ENCODE measurements at regions not wholly inside any gene's neighbourhood (a gene's known extent, or its start where the extent isn't known, plus 50 kb on each side); places are given as distances from the start of the nearest gene placed in this dataset.

DNA sequence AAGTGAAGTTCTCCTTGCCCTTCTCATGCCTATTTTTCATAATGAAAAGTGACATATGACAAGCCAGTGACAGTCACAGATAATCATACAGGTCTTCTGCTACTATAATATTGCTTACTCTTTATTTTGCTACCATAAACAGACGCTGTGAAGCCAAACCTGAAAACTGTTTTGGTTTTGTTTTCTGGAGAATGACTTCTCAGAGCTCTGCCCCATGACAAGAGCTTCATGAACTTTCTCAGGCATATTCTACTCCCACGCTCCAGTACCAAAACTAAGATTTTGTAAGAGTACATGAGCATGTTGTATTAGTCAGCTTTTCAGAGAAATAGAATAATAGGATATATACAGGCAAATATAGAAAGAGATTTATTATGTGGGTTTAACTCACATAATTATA is 64.3 kb upstream of the VTCN1 start:
- ATAC-seq (replicated peaks in 1 of 2): peak in 1 of 2 donors; percentile 59
- Mint-ChIP-seq H3K27me3 (ENCODE audit: low read depth) (no peaks in the 10 kb centered on the region), H3K4me3 (no peak overlapping the region), H3K36me3 (ENCODE audit: insufficient read depth in 2 of 2) (no peaks in the 10 kb centered on the region), H3K4me1 (ENCODE audit: low read depth) (no peaks in the 10 kb centered on the region), H3K27ac (no peak overlapping the region), H3K9me3 (peaks cover 0 to 6% of the 10 kb centered on the region in 2 donors)
- DNase-seq: no peak

- H3K27ac Mint-ChIP-seq: no peak overlapping the region
- no peaks in the 10 kb centered on the region for H3K27me3 Mint-ChIP-seq (ENCODE audit: low read depth)
- H3K4me3 Mint-ChIP-seq: no peak overlapping the region
- no peak for ATAC-seq (replicated peaks in 1 of 2)
- DNase-seq: no peak
- peaks cover 0 to 6% of the 10 kb centered on the region in 2 donors for H3K9me3 Mint-ChIP-seq
- H3K4me1 Mint-ChIP-seq (ENCODE audit: low read depth): no peaks in the 10 kb centered on the region
- no peaks in the 10 kb centered on the region for H3K36me3 Mint-ChIP-seq (ENCODE audit: insufficient read depth in 2 of 2)
These were observed 61.2 kb upstream of the VTCN1 start for GRCh38 chr1:117271959-117272358.

DNA sequence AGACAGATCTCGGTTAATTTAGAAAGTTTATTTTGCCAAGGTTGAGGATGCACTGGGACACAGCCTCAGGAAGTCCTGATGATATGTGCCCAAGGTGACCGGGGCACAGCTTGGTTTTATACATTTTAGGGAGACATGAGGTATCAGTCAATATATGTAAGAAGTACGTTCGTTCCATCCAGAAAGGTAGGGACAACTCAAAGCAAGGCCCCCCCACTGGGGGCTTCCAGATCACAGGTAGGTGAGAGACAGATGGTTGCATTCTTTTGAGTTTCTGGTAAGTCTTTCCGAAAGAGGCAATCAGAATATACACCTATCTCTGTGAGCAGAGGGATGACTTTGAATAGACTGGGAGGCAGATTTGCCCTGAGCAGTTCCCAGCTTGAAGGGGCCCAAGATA is 60.4 kb upstream of the VTCN1 start:
- Mint-ChIP-seq H3K27ac (no peak overlapping the region), H3K36me3 (ENCODE audit: insufficient read depth in 2 of 2) (no peaks in the 10 kb centered on the region), H3K4me3 (no peak overlapping the region), H3K27me3 (ENCODE audit: low read depth) (no peaks in the 10 kb centered on the region), H3K4me1 (ENCODE audit: low read depth) (no peaks in the 10 kb centered on the region), H3K9me3 (peaks cover 0 to 6% of the 10 kb centered on the region in 2 donors)
- ATAC-seq (replicated peaks in 1 of 2) (no peak), DNase-seq (no peak)

GRCh38 chr1:117270679-117271078 is 60.0 kb upstream of the VTCN1 start:
- Mint-ChIP-seq H3K36me3 (ENCODE audit: insufficient read depth in 2 of 2) (no peaks in the 10 kb centered on the region), H3K27ac (no peak overlapping the region), H3K27me3 (ENCODE audit: low read depth) (no peaks in the 10 kb centered on the region), H3K4me1 (ENCODE audit: low read depth) (no peaks in the 10 kb centered on the region), H3K9me3 (peaks cover 0 to 6% of the 10 kb centered on the region in 2 donors), H3K4me3 (no peak overlapping the region)
- no peak for ATAC-seq (replicated peaks in 1 of 2)
- no peak for DNase-seq

DNA sequence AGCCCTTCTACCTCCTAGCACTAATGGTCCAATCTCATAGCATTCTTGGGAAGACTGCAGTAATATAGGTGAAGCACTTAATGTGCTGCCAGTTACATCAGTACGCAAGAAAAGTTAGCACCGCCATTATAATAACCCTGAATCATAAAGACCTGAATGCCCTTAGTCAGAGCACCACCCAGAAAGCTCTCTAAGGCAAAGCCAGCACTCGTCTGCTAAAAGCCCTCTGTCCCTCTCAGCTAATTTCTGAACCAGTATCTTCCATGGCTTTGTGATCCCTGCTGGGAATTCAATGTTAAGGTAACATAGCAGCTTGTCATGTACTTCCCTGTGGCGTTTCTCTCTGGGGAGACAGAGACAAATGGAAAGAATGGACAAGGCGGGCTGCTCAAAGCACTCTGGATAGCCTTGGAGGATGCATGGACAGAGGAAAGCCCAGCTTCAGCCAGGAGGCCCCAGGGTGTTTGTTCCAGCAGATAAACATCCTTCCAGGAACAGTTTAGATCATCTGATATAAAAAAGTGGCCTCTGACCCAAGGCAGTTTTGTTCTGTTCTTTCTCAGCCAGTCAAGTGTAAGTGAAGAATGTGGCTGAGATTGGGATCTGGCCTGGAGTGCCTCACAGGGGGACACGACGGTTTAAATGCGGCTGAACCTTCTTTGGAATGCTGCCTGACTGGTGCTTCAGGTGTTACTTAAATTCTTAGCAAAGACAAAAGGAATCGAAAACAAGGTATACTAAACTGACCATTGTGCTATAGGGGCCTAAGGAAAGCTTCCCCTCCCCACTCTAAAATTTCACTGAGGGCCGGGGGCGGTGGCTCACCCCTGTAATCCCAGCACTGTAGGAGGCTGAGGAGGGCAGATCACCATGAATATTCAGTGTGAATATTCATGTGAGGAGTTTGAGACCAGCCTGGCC is 58.1 kb upstream of the VTCN1 start:
- Mint-ChIP-seq H3K27ac (no peak overlapping the region), H3K36me3 (ENCODE audit: insufficient read depth in 2 of 2) (no peaks in the 10 kb centered on the region), H3K4me3 (no peak overlapping the region), H3K4me1 (ENCODE audit: low read depth) (no peaks in the 10 kb centered on the region), H3K9me3 (peaks cover 0 to 6% of the 10 kb centered on the region in 2 donors), H3K27me3 (ENCODE audit: low read depth) (no peaks in the 10 kb centered on the region)
- no peak for DNase-seq
- ATAC-seq (replicated peaks in 1 of 2): no peak

- Mint-ChIP-seq H3K27me3 (ENCODE audit: low read depth) (no peaks in the 10 kb centered on the region), H3K4me1 (ENCODE audit: low read depth) (no peaks in the 10 kb centered on the region), H3K4me3 (no peak overlapping the region), H3K27ac (no peak overlapping the region), H3K36me3 (ENCODE audit: insufficient read depth in 2 of 2) (no peaks in the 10 kb centered on the region), H3K9me3 (no peaks in the 10 kb centered on the region)
- no peak for DNase-seq
- no peak for ATAC-seq (replicated peaks in 1 of 2)
These were observed 56.6 kb upstream of the VTCN1 start for GRCh38 chr1:117267232-117267774.

DNA sequence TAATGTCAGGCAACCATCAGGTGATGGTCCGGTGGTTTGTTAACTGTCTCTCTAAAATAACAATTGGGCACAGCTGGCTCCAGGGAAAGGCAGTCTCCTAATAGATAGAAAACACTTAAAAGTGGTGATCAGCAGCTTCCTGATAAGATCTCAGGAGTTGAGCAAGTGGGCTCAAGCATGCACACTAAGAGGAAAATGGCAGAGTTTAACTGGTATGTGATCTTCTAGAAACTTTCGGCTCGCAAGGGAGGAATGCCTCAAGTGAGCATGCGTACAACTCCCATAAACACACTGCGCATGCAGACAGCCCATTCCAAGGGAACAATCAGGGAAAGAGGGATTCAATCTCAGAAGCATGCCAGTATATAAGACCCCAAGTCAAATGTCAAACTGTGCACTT is 52.2 kb upstream of the VTCN1 start:
- Mint-ChIP-seq H3K36me3 (ENCODE audit: insufficient read depth in 2 of 2) (peaks cover 3 to 4% of the 10 kb centered on the region in 2 donors), H3K4me3 (no peak overlapping the region), H3K27ac (no peak overlapping the region), H3K27me3 (ENCODE audit: low read depth) (no peaks in the 10 kb centered on the region), H3K9me3 (peaks cover 5% of the 10 kb centered on the region in 2 donors), H3K4me1 (ENCODE audit: low read depth) (no peaks in the 10 kb centered on the region)
- ATAC-seq (replicated peaks in 1 of 2) (no peak), DNase-seq (no peak)

DNA sequence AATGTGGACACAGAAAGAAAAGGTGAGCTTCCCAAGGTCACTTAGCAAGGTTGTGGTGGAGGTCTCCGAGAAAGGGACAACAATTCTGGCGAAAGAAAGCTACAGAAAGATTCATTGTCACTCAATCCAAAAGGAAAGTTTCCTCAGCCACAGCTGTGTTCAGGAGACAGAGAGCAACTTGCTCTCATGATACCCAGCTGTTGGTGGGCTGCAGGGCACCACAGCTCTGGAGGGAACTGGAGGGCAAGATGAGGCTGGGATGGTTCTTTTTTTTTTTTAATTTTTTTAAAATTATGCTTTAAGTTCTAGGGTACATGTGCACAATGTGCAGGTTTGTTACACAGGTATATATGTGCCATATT is 50.7 kb upstream of the VTCN1 start:
- DNase-seq (no peak), ATAC-seq (replicated peaks in 1 of 2) (no peak)
- no peaks in the 10 kb centered on the region for H3K27me3 Mint-ChIP-seq (ENCODE audit: low read depth)
- H3K9me3 Mint-ChIP-seq: peaks cover 5 to 8% of the 10 kb centered on the region in 2 donors
- H3K4me3 Mint-ChIP-seq: no peak overlapping the region
- peaks cover 3 to 4% of the 10 kb centered on the region in 2 donors for H3K36me3 Mint-ChIP-seq (ENCODE audit: insufficient read depth in 2 of 2)
- H3K4me1 Mint-ChIP-seq (ENCODE audit: low read depth): no peaks in the 10 kb centered on the region
- H3K27ac Mint-ChIP-seq: no peak overlapping the region

- H3K36me3 Mint-ChIP-seq (ENCODE audit: insufficient read depth in 2 of 2): peaks cover 3 to 4% of the 10 kb centered on the region in 2 donors
- H3K27ac Mint-ChIP-seq: no peak overlapping the region
- H3K9me3 Mint-ChIP-seq: peaks cover 5 to 8% of the 10 kb centered on the region in 2 donors
- no peaks in the 10 kb centered on the region for H3K4me1 Mint-ChIP-seq (ENCODE audit: low read depth)
- DNase-seq (no peak), ATAC-seq (replicated peaks in 1 of 2) (no peak)
- H3K27me3 Mint-ChIP-seq (ENCODE audit: low read depth): no peaks in the 10 kb centered on the region
- H3K4me3 Mint-ChIP-seq: no peak overlapping the region
These were observed 50.2 kb upstream of the VTCN1 start for GRCh38 chr1:117260761-117261423.

Measured in activated T-cell treated with anti-CD3 and anti-CD28 coated beads, Interleukin-2, amount 50 U/mL, for 72 hours (primary cell).